ENCODE measurements at regions not wholly inside any gene's neighbourhood (a gene's known extent, or its start where the extent isn't known, plus 50 kb on each side); places are given as distances from the start of the nearest gene placed in this dataset.
"Not testable (repeated sequence)": the region's sequence is repeated elsewhere in the genome, so short reads cannot be mapped to it uniquely, and the experiment has no call there.

- DNase-seq (ENCODE audit: low read depth) = no peak
Observed at GRCh38 chr9:26240020-26240419, 561.8 kb upstream of the TUSC1 start.

GRCh38 chr9:26237256-26237655, 559.0 kb upstream of the TUSC1 start:
- DNase-seq (ENCODE audit: low read depth) = no peak

- DNase-seq (ENCODE audit: low read depth) = no peak
Observed at GRCh38 chr9:26234865-26235264, 556.6 kb upstream of the TUSC1 start.

- DNase-seq (ENCODE audit: low read depth) = no peak
Observed at GRCh38 chr9:26231391-26231790, 553.1 kb upstream of the TUSC1 start.

- DNase-seq (ENCODE audit: low read depth) = no peak
Observed at GRCh38 chr9:26229324-26230054, 551.2 kb upstream of the TUSC1 start.

- no peak for DNase-seq (ENCODE audit: low read depth)
Observed at GRCh38 chr9:26228273-26228672, 550.0 kb upstream of the TUSC1 start.

GRCh38 chr9:26221290-26221689, 543.0 kb upstream of the TUSC1 start:
- no peak for DNase-seq (ENCODE audit: low read depth)

- no peak for DNase-seq (ENCODE audit: low read depth)
Observed at GRCh38 chr9:26220367-26220766, 542.1 kb upstream of the TUSC1 start.

- DNase-seq (ENCODE audit: low read depth) = no peak
Observed at GRCh38 chr9:26219961-26220360, 541.7 kb upstream of the TUSC1 start.

- DNase-seq (ENCODE audit: low read depth) = no peak
Observed at GRCh38 chr9:26216702-26217101, 538.5 kb upstream of the TUSC1 start.

GRCh38 chr9:26214713-26215444, 536.6 kb upstream of the TUSC1 start:
- not testable (repeated sequence) for DNase-seq (ENCODE audit: low read depth)

GRCh38 chr9:26210338-26210851, 532.2 kb upstream of the TUSC1 start:
- no peak for DNase-seq (ENCODE audit: low read depth)

GRCh38 chr9:26205261-26205660, 527.0 kb upstream of the TUSC1 start:
- DNase-seq (ENCODE audit: low read depth) = no peak

- DNase-seq (ENCODE audit: low read depth) = no peak
Observed at GRCh38 chr9:26193237-26193636, 515.0 kb upstream of the TUSC1 start.

- no peak for DNase-seq (ENCODE audit: low read depth)
Observed at GRCh38 chr9:26191711-26192110, 513.5 kb upstream of the TUSC1 start.

- DNase-seq (ENCODE audit: low read depth) = no peak
Observed at GRCh38 chr9:26181836-26182235, 503.6 kb upstream of the TUSC1 start.

- no peak for DNase-seq (ENCODE audit: low read depth)
Observed at GRCh38 chr9:26176628-26177027, 498.4 kb upstream of the TUSC1 start.

- DNase-seq (ENCODE audit: low read depth) = no peak
Observed at GRCh38 chr9:26175264-26175663, 497.0 kb upstream of the TUSC1 start.

- no peak for DNase-seq (ENCODE audit: low read depth)
Observed at GRCh38 chr9:26172301-26172700, 494.1 kb upstream of the TUSC1 start.

GRCh38 chr9:26171691-26172090, 493.4 kb upstream of the TUSC1 start:
- DNase-seq (ENCODE audit: low read depth) = no peak

GRCh38 chr9:26170190-26170589, 491.9 kb upstream of the TUSC1 start:
- no peak for DNase-seq (ENCODE audit: low read depth)

- no peak for DNase-seq (ENCODE audit: low read depth)
Observed at GRCh38 chr9:26169708-26170107, 491.5 kb upstream of the TUSC1 start.

GRCh38 chr9:26166537-26166936, 488.3 kb upstream of the TUSC1 start:
- DNase-seq (ENCODE audit: low read depth) = no peak

Data from activated T-cell treated with anti-CD3 and anti-CD28 coated beads for 48 hours (primary cell).